ENCODE measurements at regions not wholly inside any gene's neighbourhood (a gene's known extent, or its start where the extent isn't known, plus 50 kb on each side); places are given as distances from the start of the nearest gene placed in this dataset.
"Not testable (repeated sequence)": the region's sequence is repeated elsewhere in the genome, so short reads cannot be mapped to it uniquely, and the experiment has no call there.

DNA sequence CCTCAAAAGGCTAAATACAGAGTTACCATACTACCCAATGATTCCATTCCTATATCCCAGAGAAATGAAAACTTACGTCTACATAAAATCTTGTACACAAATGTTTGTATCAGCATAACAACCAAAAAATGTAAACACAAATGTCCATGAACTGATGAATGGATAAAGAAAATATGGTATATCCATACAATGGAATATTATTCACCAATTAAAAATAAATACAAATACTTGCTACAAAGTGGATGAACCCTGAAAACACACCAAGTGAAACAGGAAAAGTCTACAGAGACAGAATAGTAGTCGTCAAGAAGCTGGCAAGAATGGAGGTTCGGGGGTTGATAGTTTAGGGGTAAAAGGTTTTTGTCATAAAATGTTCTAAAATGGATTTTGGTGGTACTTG lies 54.0 kb upstream of the ANKRD28 start:
- DNase-seq, result no peak

- no peak for DNase-seq
These were observed 61.0 kb upstream of the ANKRD28 start for GRCh38 chr3:15858547-15859506.

DNA sequence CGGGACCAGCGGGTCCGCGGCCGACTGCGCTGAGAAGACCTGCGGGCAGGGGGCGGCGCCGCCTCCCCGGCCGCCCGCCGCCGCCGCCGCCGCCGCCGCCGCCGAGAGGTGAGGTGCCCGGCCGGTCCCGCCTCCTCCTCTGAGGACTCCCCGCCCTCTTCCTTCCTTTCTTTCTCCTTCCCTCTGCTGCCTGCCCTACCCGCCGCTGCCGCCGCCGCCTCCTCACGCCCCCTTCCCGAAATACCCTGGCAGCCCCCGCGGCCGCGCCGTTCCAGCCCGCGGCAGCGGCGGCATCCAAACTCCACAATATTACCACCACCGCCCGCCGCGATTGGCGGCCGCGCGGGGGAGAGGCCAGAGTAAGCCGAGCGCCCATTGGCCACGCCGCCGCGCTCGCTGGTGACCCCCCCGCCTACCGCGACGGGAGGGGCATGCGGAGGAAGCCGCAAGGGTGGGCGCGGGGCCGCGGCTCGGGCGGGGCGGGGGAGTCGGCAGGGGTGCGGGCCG lies 61.8 kb upstream of the ANKRD28 start:
- DNase-seq, result peak; percentile 86

- peak; percentile 35 for DNase-seq
These were observed 62.5 kb upstream of the ANKRD28 start for GRCh38 chr3:15860014-15860934.

- DNase-seq, result no peak
These were observed 63.4 kb upstream of the ANKRD28 start for GRCh38 chr3:15861163-15861562.

GRCh38 chr3:15872807-15873206 lies 75.0 kb upstream of the ANKRD28 start:
- no peak for DNase-seq

- DNase-seq, result no peak
These were observed 75.6 kb upstream of the ANKRD28 start for GRCh38 chr3:15873415-15873814.

GRCh38 chr3:15875016-15875689 lies 77.4 kb upstream of the ANKRD28 start:
- peak; percentile 77 for DNase-seq

DNA sequence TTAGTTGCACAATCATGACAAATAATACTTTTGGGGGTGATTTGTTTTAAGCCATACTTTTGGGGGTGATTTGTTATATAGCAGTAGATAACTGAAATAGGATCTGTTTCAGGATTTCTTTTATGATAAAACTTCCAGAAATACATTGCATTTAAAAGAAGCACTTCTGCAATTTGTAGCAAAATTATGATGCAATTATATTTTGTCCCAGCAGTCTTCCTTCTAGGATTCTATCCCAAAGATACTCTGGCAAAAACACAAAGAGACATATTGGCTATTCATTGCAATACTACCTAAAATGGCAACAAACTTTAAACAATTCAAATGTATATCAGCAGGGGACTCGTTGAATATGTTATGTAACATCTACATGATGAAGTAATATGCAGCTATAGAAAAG lies 78.9 kb upstream of the ANKRD28 start:
- no peak for DNase-seq

DNA sequence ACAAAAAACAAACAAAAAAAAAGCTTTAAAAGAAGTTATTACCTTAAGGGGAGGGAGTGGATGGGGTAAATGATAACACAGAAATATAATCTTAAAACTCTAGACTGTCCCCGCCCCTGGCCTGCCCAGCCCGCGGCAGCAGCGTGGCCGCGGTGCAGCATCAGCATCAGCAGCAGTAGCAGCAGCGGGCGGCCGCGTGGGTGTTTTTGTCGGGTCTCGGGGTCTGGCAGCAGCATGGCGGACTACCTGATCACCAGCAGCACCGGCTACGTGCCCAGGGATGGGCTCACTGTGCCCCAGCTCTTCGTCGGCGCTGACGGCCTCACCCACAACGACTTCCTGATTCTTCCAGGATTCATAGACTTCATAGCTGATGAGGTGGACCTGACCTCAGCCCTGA lies 80.0 kb upstream of the ANKRD28 start:
- DNase-seq, result no peak

- DNase-seq, result not testable (repeated sequence)
These were observed 82.0 kb upstream of the ANKRD28 start for GRCh38 chr3:15879787-15880186.

GRCh38 chr3:15882577-15882976 lies 84.8 kb upstream of the ANKRD28 start:
- DNase-seq, result no peak

- no peak for DNase-seq
These were observed 86.4 kb upstream of the ANKRD28 start for GRCh38 chr3:15884132-15884531.

DNA sequence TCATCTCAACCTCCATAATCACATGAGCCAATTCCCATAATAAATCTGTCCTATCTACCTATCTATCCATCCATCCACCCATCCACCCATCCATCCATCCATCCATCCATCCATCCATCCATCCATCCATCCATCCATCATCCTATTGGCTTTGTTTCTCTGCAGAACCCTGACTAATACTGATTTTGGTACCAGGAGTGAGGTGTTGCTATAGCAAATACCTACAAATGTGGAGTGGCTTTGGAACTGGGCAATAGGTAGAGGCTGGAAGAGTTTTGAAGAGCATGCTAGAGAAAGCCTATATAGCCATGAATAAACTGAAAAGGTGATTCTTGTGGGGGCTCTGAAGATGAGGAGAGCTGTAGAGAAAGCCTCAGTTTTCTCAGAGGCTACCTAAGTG lies 88.7 kb upstream of the ANKRD28 start:
- no peak for DNase-seq

- DNase-seq, result no peak
These were observed 89.5 kb upstream of the ANKRD28 start for GRCh38 chr3:15887261-15887660.

GRCh38 chr3:15889936-15890335 lies 92.2 kb upstream of the ANKRD28 start:
- DNase-seq, result no peak

GRCh38 chr3:15892311-15893227 lies 94.8 kb upstream of the ANKRD28 start:
- peak; percentile 66 for DNase-seq

DNA sequence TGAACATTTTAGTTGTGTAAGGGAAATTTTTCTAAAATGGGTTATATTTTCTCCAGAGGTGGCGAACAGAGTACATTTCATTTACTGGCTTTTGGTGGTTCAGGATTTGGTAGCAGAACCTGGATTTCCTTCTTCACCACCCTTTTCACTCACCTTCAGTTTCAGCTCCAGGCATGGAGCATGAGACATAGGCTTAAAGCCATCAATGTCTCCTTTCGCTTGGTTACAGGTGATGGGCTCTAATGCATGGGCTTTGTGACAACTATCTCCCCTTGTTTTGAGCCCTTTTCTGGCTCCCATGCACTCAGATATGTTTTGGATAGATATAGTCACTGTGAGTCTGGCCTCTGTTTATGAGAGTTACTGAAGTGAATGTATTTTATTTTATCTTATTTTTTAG lies 96.6 kb upstream of the ANKRD28 start:
- DNase-seq, result no peak

GRCh38 chr3:15896500-15896899 lies 98.7 kb upstream of the ANKRD28 start:
- DNase-seq, result no peak

- peak; percentile 88 for DNase-seq
These were observed 101.6 kb upstream of the ANKRD28 start for GRCh38 chr3:15899388-15899787.

DNA sequence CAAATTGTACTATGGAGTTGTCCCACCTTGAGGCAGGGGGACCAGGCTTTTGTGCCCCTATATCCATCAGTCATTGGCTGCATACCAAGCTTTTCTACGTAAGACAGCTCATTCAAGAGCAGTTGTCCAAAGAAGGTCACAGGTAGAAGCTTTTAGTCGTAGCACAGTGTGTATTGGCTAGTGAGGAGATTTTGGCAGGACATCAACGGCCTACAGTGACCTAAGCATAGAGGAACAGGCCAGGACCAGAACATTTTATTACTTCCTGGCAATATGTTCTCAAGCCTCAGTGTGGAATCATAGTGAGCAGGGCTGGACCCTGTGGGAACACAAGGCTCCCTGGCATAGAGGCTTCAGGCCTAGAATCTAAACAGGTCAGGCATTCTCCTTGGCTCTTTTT lies 105.4 kb upstream of the ANKRD28 start:
- DNase-seq, result no peak
